Suprapubic skin (tissue), 4 donors: ENCODE measurements at regions not wholly inside any gene's neighbourhood (a gene's known extent, or its start where the extent isn't known, plus 50 kb on each side); places are given as distances from the start of the nearest gene placed in this dataset.

ENCODE experiments used
- DNase-seq, 2 donors: peaks; one replicate each; pipeline ENCODE4 v3.0.0-alpha.2; 2019; ENCODE audit warnings: low spot score in 2 of 2
- H3K27ac ChIP-seq: fragments of 200-600 bp; sonication (generic); one replicate; pipeline ENCODE4 v1.5.1; 2019
- H3K27me3 ChIP-seq: fragments of 200-600 bp; sonication (generic); one replicate; pipeline ENCODE4 v1.5.1; 2019
- H3K36me3 ChIP-seq: fragments of 200-600 bp; sonication (generic); one replicate; pipeline ENCODE4 v1.5.1; 2019
- H3K4me1 ChIP-seq: fragments of 200-600 bp; sonication (generic); one replicate; pipeline ENCODE4 v1.5.1; 2019
- H3K4me3 ChIP-seq: fragments of 200-600 bp; sonication (generic); one replicate; pipeline ENCODE4 v1.5.1; 2019; ENCODE audit warnings: mild to moderate bottlenecking
- H3K9me3 ChIP-seq: fragments of 200-600 bp; sonication (generic); one replicate; pipeline ENCODE4 v1.5.1; 2019
- EP300 ChIP-seq: sonication (generic); formaldehyde crosslinking; IDR thresholded peaks from one replicate; pipeline ENCODE4 v1.6.1; 2017; ENCODE audit warnings: antibody characterized with exemption
- POLR2A ChIP-seq, 2 donors: fragments of 450-650 bp; IDR thresholded peaks; one replicate each; pipeline ENCODE4 v1.6.1; 2017; ENCODE audit warnings: antibody characterized with exemption in 2 of 2, mild to moderate bottlenecking in 2 of 2, moderate library complexity in 2 of 2
- POLR2AphosphoS5 ChIP-seq, 3 donors: sonication (generic); formaldehyde crosslinking; IDR thresholded peaks; one replicate each; pipeline ENCODE4 v1.6.1; 2017; ENCODE audit warnings: antibody characterized with exemption in 3 of 3
- WGBS: methylation state at CpG from one replicate; pipeline ENCODE4 v1.1.5; 2018; 5-methylcytosine and 5-hydroxymethylcytosine counted together
- TF ChIP-seq, protein P1 (sequence below), 2 donors: fragments of 200-600 bp in 1 of 2; fragments of 450-650 bp in 1 of 2; sonication (generic) in 1 of 2; IDR thresholded peaks; one replicate each; pipeline ENCODE4 v1.5.1; 2016 to 2019; ENCODE audit warnings: antibody characterized with exemption in 2 of 2, mild to moderate bottlenecking in 1 of 2, moderate library complexity in 1 of 2

DNA sequence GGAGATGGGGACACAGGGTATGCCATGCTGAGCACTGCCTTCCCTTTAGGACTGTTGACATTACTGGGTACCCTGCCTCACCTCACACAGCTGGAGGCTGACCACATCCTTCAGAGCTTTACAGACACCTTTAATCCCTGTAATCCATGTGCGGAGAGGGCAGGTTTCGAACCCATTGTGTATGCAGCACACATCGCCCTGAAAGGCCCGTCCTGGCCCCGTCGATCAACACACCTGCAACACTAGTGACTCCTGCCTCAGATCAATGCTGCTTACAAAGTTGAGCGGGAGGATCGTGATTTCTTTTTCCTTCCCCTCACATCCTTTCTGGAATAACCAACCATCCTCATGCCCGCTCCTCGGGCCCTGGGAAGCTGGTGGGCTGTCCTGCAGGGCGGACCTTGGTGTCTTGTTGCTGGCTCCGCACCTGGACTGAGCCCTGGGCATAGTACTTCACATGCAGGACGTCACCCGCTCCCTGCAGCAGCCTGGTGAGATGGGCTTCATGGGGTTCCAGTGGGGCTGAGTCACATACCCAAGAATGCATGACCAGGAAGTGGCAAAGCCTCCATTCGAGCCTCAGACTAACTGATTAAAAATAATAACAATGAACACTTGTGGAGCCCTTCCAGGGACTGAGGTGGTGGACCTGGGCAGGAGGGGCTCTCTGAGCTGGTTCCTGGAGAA is 403.6 kb downstream of the PTPRU start:
- H3K27me3 ChIP-seq, result peaks cover 11% of the 10 kb centered on the region
- TF ChIP-seq EP300 (no peak), POLR2AphosphoS5 (IDR thresholded peaks at IDR 0.05) (no peak), POLR2A (IDR thresholded peaks at IDR 0.05) (no peak)
- TF ChIP-seq, protein P1, sequence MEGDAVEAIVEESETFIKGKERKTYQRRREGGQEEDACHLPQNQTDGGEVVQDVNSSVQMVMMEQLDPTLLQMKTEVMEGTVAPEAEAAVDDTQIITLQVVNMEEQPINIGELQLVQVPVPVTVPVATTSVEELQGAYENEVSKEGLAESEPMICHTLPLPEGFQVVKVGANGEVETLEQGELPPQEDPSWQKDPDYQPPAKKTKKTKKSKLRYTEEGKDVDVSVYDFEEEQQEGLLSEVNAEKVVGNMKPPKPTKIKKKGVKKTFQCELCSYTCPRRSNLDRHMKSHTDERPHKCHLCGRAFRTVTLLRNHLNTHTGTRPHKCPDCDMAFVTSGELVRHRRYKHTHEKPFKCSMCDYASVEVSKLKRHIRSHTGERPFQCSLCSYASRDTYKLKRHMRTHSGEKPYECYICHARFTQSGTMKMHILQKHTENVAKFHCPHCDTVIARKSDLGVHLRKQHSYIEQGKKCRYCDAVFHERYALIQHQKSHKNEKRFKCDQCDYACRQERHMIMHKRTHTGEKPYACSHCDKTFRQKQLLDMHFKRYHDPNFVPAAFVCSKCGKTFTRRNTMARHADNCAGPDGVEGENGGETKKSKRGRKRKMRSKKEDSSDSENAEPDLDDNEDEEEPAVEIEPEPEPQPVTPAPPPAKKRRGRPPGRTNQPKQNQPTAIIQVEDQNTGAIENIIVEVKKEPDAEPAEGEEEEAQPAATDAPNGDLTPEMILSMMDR (IDR thresholded peaks at IDR 0.05), result no peak
- peak in 1 of 2 donors; percentile 75 for DNase-seq
- H3K36me3 ChIP-seq, result no peaks in the 10 kb centered on the region
- H3K27ac ChIP-seq, result no peak overlapping the region
- no peaks in the 10 kb centered on the region for H3K9me3 ChIP-seq
- H3K4me3 ChIP-seq, result no peak overlapping the region
- no peaks in the 10 kb centered on the region for H3K4me1 ChIP-seq
- 81% methylated on average over 15 of the region's 15 CpGs for WGBS

DNA sequence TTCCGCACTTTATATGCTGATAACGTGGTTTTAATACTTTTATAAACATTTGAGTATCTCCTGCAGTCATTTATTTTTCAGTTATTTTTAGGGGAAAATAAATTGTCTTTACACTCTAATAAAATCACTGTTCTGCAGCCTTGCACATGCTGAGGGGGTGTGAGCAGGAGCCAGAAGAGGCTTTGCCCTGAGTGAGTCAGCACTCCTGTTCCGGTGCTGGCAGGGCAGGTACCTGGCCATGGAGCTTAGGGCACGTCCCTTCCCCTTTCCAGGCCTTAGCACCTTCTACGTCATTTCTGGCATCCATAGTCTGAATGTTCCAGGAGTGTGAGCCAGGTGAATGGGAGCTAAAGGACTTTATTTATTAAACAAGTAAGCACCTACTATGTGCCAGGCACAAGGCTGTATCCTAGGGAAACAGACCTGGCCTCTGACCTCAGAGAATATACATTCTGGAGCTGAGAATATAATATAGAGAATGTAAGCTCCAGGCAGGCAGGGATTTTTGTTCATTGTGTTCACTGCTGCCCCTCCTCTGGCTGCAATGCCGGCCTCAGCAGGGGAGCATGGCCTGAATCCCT is 402.9 kb downstream of the PTPRU start:
- Histone ChIP-seq H3K27ac (no peak overlapping the region), H3K4me3 (no peak overlapping the region), H3K4me1 (no peaks in the 10 kb centered on the region), H3K36me3 (no peaks in the 10 kb centered on the region), H3K9me3 (no peaks in the 10 kb centered on the region), H3K27me3 (peaks cover 11% of the 10 kb centered on the region)
- 58% methylated on average over 6 of the region's 6 CpGs for WGBS
- no peak for DNase-seq
- TF ChIP-seq POLR2A (IDR thresholded peaks at IDR 0.05) (no peak), POLR2AphosphoS5 (IDR thresholded peaks at IDR 0.05) (no peak), EP300 (no peak)
- TF ChIP-seq, protein P1 (IDR thresholded peaks at IDR 0.05), result no peak

DNA sequence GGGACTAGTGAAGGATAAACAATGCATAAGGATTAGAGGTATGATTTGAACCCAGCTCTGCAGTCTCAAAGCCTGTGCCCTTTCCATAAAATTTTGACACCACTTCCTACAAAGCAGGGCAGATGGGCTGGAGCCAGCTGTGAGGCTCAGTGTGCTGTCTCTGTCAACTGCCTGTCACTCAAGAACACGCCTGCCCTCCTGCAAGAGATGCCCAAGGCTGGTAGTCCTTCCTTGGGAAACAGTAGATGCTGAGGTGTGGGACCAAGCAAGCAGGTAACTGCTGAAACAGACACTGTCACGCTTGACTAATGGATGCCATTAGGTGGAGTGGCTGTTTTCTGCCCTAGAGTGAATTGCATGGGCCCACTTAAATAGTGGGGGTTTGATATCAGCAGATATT is 402.0 kb downstream of the PTPRU start:
- DNase-seq, result peak in 1 of 2 donors; percentile 40
- Histone ChIP-seq H3K4me3 (no peak overlapping the region), H3K9me3 (no peaks in the 10 kb centered on the region), H3K27me3 (peaks cover 11% of the 10 kb centered on the region), H3K27ac (no peak overlapping the region), H3K36me3 (no peaks in the 10 kb centered on the region), H3K4me1 (no peaks in the 10 kb centered on the region)
- TF ChIP-seq POLR2A (IDR thresholded peaks at IDR 0.05) (no peak), EP300 (no peak), POLR2AphosphoS5 (IDR thresholded peaks at IDR 0.05) (no peak)
- TF ChIP-seq, protein P1 (IDR thresholded peaks at IDR 0.05), result no peak
- WGBS, result 92% methylated on average over 2 of the region's 2 CpGs

DNA sequence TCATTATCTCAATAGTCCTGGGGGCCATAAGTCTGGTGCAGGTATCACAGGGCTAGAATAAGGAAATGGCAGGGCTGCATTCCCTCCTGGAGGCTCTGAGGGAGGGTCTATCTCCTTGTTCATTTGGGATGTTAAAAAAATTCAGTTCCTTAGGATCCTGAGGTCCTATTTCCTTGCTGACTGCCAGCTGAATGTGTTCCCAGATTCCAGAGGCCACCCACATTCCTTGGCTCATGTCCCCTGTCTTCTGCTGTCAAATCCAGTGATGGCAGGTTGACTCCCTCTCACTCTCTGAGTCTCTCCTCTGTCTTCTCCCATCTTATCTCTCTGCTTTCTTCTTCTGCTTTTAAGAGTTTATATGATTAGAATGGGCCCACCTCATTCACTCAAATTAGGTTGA is 400.6 kb downstream of the PTPRU start:
- TF ChIP-seq POLR2A (IDR thresholded peaks at IDR 0.05) (no peak), POLR2AphosphoS5 (IDR thresholded peaks at IDR 0.05) (no peak), EP300 (no peak)
- TF ChIP-seq, protein P1 (IDR thresholded peaks at IDR 0.05), result no peak
- Histone ChIP-seq H3K36me3 (no peaks in the 10 kb centered on the region), H3K4me1 (no peaks in the 10 kb centered on the region), H3K27ac (no peak overlapping the region), H3K27me3 (peaks cover 5% of the 10 kb centered on the region), H3K9me3 (no peaks in the 10 kb centered on the region), H3K4me3 (no peak overlapping the region)
- DNase-seq, result no peak

DNA sequence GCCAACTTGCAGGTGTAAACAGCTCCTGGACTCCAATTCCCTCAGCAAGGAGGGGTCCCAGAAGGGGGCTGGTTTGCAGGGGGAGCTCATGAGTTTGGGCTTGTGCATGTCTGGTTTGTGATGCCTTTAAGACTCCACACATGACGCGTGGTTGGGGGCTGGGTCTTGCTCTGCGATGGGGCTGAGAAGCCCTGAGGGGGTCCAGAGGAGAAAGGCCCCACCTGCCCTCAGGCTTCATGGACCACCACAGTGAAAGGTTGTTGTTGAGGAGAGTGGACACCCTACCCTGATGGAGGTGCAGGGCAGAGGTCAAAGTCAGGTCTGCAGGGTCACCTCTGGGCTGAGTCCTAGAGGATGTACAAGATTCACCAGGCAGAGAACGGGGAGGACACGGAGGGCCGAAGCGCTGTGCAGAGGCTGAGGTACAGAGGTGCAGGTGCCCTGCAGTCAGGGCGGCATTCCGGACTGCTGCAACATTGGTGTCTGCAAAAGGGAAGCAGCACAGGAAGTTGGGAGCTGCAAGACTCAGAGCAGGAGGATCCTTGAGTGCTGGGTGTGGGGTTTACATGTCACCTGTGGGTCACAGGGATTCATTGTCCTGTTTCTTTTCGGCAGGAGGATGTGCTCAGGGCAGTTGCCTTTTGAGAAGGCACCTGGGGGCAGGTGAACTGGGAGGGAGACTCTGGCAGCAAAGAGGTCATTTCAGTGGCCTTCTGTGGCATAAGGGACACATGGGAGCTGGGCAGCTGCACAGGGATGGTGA is 399.4 kb downstream of the PTPRU start:
- H3K27ac ChIP-seq, result no peak overlapping the region
- no peaks in the 10 kb centered on the region for H3K36me3 ChIP-seq
- no peaks in the 10 kb centered on the region for H3K4me1 ChIP-seq
- H3K27me3 ChIP-seq, result peaks cover 3% of the 10 kb centered on the region
- TF ChIP-seq, protein P1 (IDR thresholded peaks at IDR 0.05), result no peak
- TF ChIP-seq POLR2A (IDR thresholded peaks at IDR 0.05), result no peak
- no peak for TF ChIP-seq EP300
- no peak for TF ChIP-seq POLR2AphosphoS5 (IDR thresholded peaks at IDR 0.05)
- no peak overlapping the region for H3K4me3 ChIP-seq
- peak in 1 of 2 donors; percentile 45 for DNase-seq
- no peaks in the 10 kb centered on the region for H3K9me3 ChIP-seq
- WGBS, result 82% methylated on average over 10 of the region's 10 CpGs
